ENCODE measurements at regions not wholly inside any gene's neighbourhood (a gene's known extent, or its start where the extent isn't known, plus 50 kb on each side); places are given as distances from the start of the nearest gene placed in this dataset.

- TF ChIP-seq CTCF (IDR thresholded peaks at IDR 0.05) (no peak), POLR2A (IDR thresholded peaks at IDR 0.05) (no peak)
These were observed 926.6 kb downstream of the TBC1D32 start for GRCh38 chr6:120407696-120408095.
